AG04450 (cell line): ENCODE measurements at regions not wholly inside any gene's neighbourhood (a gene's known extent, or its start where the extent isn't known, plus 50 kb on each side); places are given as distances from the start of the nearest gene placed in this dataset.

Source experiments
- CTCF ChIA-PET: fragments of 300-600, 350-600 bp; formaldehyde crosslinking; extraction: SDS; loops from one replicate; lab custom pipeline; 2022; ENCODE audit warnings: antibody characterized with exemption, inconsistent platforms; lab: Charles Lee
- POLR2A ChIA-PET: fragments of 350-600 bp; formaldehyde crosslinking; extraction: SDS; loops from one replicate; lab custom pipeline; 2021; ENCODE audit warnings: antibody characterized with exemption, inconsistent platforms; lab: Yijun Ruan, JAX
- DNase-seq: peaks from one replicate; pipeline ENCODE4 v3.0.0-alpha.2; 2011; ENCODE audit warnings: low read depth, low spot score
- H3K27ac ChIP-seq: one replicate; pipeline ENCODE4 v1.5.1; 2012; ENCODE audit warnings: low read depth, low read length, control low read depth
- H3K27me3 ChIP-seq: one replicate; pipeline ENCODE4 v1.6.0; 2012; ENCODE audit warnings: low read length; ENCODE audit not compliant: control insufficient read depth, insufficient read depth
- H3K4me3 ChIP-seq: 2 replicates; pipeline ENCODE4 v1.5.1; 2011; ENCODE audit warnings: mild to moderate bottlenecking, low read depth, low read length, control low read depth
- H3K9me3 ChIP-seq: 2 replicates; pipeline ENCODE4 v1.5.1; 2012; ENCODE audit warnings: low read length; ENCODE audit not compliant: control insufficient read depth, insufficient read depth
- TF ChIP-seq, protein P1 (sequence below): IDR thresholded peaks from 2 replicates; pipeline ENCODE4 v1.5.1; 2011; ENCODE audit warnings: low read depth, low read length, control low read depth, inconsistent platforms

DNA sequence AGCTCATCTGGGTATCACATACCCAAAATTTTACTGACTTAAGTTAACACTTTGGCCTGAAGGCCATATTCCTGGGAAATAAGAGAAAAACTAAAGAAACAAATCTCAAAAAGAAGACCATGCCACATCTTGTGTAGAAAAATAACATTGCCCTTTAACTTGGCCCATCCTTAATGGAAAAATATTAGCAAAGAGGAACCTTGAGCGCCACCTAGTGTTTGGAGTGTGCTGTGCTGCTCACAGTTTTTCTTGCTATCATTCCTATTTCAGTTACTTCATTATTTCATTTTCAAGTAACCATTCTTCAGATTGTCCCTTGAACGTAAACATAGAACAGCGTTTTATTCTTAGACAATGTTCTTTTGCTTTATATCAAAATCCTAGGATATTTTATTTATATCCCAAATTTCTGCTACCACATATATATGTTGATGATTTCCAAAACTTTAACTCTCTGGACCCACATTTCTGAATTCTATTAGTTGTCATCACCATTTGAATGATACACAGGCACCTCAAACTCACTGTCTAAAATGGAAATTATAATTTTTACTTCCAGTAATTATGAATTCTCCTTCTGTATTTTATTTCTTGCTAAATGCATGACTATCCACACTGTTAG lies 999.0 kb upstream of the ADGRL3 start:
- ChIA-PET POLR2A (no interaction called here), CTCF (interaction anchor here (0.9 to 1.1 kb wide), 4 partner anchors 9 to 22 kb away, joined by 3 to 6 read pairs (median 3); no protein-coding TSS in a partner anchor)
- DNase-seq, result peak; percentile 2
- no peaks in the 10 kb centered on the region for H3K27me3 ChIP-seq
- TF ChIP-seq, protein P1, sequence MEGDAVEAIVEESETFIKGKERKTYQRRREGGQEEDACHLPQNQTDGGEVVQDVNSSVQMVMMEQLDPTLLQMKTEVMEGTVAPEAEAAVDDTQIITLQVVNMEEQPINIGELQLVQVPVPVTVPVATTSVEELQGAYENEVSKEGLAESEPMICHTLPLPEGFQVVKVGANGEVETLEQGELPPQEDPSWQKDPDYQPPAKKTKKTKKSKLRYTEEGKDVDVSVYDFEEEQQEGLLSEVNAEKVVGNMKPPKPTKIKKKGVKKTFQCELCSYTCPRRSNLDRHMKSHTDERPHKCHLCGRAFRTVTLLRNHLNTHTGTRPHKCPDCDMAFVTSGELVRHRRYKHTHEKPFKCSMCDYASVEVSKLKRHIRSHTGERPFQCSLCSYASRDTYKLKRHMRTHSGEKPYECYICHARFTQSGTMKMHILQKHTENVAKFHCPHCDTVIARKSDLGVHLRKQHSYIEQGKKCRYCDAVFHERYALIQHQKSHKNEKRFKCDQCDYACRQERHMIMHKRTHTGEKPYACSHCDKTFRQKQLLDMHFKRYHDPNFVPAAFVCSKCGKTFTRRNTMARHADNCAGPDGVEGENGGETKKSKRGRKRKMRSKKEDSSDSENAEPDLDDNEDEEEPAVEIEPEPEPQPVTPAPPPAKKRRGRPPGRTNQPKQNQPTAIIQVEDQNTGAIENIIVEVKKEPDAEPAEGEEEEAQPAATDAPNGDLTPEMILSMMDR, result peak; percentile 97
- H3K9me3 ChIP-seq, result no peaks in the 10 kb centered on the region
- no peak overlapping the region for H3K4me3 ChIP-seq
- H3K27ac ChIP-seq, result no peak overlapping the region

DNA sequence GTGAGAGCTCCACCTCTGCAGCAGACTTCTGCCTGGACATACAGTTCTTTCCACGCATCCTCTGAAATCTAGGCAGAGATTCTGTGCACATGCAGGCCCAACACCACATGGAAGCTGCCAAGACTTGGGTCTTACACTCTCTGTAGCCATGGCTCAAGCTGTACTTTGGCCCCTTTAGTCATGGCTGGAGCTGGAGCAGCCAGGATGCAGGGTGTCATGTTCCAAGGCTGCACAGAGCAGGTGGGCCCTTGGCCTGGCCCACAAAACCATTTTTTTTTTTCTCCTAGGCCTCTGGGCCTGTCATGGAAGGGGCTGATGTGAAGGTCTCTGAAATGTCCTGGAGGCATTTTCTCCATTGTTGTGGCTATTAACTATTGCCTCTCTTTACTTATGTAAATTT lies 990.5 kb upstream of the ADGRL3 start:
- DNase-seq, result no peak
- ChIA-PET CTCF (no interaction called here), POLR2A (no interaction called here)
- Histone ChIP-seq H3K9me3 (no peaks in the 10 kb centered on the region), H3K27me3 (no peaks in the 10 kb centered on the region), H3K27ac (no peak overlapping the region), H3K4me3 (no peak overlapping the region)
- TF ChIP-seq, protein P1, result no peak

DNA sequence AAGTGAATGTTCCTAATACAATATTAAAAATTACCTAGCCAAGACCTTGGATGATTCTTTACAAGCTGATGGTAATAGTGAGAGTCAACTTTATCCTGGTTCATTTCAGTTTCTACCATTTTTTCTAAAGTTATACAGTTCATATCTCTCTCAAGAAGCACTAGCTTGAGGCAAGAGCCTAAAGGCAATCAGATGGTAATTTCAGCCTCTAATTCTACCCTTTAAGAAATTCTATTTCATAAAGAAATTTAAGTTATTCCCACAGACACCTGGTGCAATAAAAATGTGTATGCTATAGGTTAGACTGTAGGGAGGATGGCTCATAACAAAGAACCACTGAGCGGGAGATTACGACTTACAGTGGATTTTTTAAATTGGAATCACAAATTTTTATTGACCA lies 984.2 kb upstream of the ADGRL3 start:
- POLR2A ChIA-PET, result no interaction called here
- Histone ChIP-seq H3K27me3 (no peaks in the 10 kb centered on the region), H3K27ac (no peak overlapping the region), H3K4me3 (no peak overlapping the region), H3K9me3 (no peaks in the 10 kb centered on the region)
- TF ChIP-seq, protein P1, result no peak
- no peak for DNase-seq
- CTCF ChIA-PET, result no interaction called here

DNA sequence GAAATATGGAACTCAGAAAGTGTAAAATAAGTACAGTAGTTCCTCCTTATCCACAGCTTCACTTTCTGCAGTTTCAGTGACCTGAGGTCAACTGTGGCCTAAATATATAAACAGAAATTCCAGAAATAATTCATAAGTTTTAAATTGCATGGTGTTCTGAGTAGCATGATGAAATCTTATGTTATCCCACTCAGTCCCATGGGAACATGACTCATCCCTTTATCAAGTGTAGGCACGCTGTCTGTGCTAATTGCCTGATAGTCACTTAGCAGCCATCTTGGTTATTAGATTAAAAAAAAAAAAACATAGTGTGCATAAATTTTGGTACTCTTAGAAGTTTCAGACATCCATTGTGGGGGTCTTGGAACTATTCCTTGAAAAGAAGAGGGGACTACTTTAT lies 983.4 kb upstream of the ADGRL3 start:
- H3K4me3 ChIP-seq, result no peak overlapping the region
- TF ChIP-seq, protein P1, result no peak
- ChIA-PET CTCF (no interaction called here), POLR2A (no interaction called here)
- no peak overlapping the region for H3K27ac ChIP-seq
- DNase-seq, result no peak
- H3K9me3 ChIP-seq, result no peaks in the 10 kb centered on the region
- no peaks in the 10 kb centered on the region for H3K27me3 ChIP-seq

DNA sequence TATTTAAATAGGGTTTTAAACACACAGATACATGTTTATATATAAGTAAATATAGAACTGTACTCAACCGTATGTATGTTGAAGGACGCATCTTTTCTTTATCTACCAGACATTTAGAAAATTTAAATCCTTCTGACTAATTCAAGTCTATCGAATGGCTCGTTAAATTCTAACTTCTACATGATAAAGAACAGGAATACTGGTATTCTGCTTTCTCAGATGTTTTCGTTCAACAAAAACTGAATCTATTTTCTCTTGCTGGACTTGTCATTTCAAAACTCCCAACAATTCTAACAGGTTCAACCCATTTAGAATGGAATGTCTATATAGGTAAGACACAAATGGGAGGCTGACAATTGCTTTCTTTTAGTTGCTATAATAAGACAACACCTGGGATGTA lies 978.3 kb upstream of the ADGRL3 start:
- POLR2A ChIA-PET, result no interaction called here
- Histone ChIP-seq H3K9me3 (no peaks in the 10 kb centered on the region), H3K4me3 (no peak overlapping the region), H3K27ac (no peak overlapping the region), H3K27me3 (no peaks in the 10 kb centered on the region)
- TF ChIP-seq, protein P1, result no peak
- CTCF ChIA-PET, result interaction anchor here (2.5 kb wide), 1 partner anchor 21 kb away, joined by 6 read pairs; no protein-coding TSS in a partner anchor
- DNase-seq, result no peak
